ENCODE measurements at regions not wholly inside any gene's neighbourhood (a gene's known extent, or its start where the extent isn't known, plus 50 kb on each side); places are given as distances from the start of the nearest gene placed in this dataset.
"Not testable (repeated sequence)": the region's sequence is repeated elsewhere in the genome, so short reads cannot be mapped to it uniquely, and the experiment has no call there.

DNA sequence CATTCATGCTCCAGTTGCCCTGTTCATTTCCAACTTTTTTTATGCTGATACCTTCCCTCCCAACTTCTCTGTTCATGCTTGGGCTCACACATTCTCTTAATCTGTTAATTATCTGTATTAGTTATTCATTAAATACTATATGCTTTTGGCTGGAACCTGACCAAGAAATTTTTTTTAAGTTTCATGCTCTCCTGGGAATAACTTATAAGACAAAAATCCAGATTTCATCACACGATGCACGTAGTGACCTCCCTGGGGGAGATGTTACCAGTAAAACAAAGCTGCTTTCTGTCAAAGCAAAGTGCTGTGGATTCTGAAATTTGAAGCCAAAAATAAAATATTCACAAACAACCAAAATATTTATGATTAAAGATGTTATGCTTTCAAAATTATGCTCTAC, 215.0 kb upstream of the USP15 start:
- Histone ChIP-seq H2BK5ac (ENCODE audit: low read depth, low read length, poor library complexity) (no peak overlapping the region), H3K79me2 (ENCODE audit: control insufficient read depth, insufficient read depth, low read length, poor library complexity) (no peaks in the 10 kb centered on the region), H3K23ac (ENCODE audit: low read length) (no peak overlapping the region), H4K91ac (ENCODE audit: low read depth, low read length) (no peak overlapping the region), H3K27me3 (ENCODE audit: insufficient read depth, low read length) (no peaks in the 10 kb centered on the region), H3K14ac (ENCODE audit: low read length) (no peak overlapping the region), H3K9me3 (ENCODE audit: insufficient read depth, low read depth, low read length) (no peaks in the 10 kb centered on the region), H3K4me1 (ENCODE audit: control insufficient read depth in 1 of 2, insufficient read depth in 2 of 2, low read length in 2 of 2) (no peaks in the 10 kb centered on the region), H2AFZ (ENCODE audit: insufficient read depth, low read length, poor library complexity) (no peak overlapping the region), H3K4ac (ENCODE audit: low read depth, low read length) (no peak overlapping the region), H4K12ac (ENCODE audit: low read depth, low read length) (no peak overlapping the region), H3K4me3 (ENCODE audit: low read depth, low read length) (no peak overlapping the region), H3K9ac (ENCODE audit: low read length) (no peak overlapping the region), H2AK5ac (ENCODE audit: low read length) (no peak overlapping the region), H4K8ac (ENCODE audit: low read depth, low read length) (no peak overlapping the region), H3K36me3 (ENCODE audit: control insufficient read depth in 1 of 2, insufficient read depth in 2 of 2, low read length in 2 of 2) (no peaks in the 10 kb centered on the region), H2BK12ac (ENCODE audit: low read length) (no peak overlapping the region), H3K18ac (ENCODE audit: low read length) (no peak overlapping the region), H3K79me1 (ENCODE audit: low read length) (no peaks in the 10 kb centered on the region), H2BK120ac (ENCODE audit: insufficient read depth, low read length, poor library complexity) (no peak overlapping the region), H3K4me2 (ENCODE audit: low read length) (no peak overlapping the region), H3K27ac (ENCODE audit: low read depth, low read length) (no peak overlapping the region)
- no peak for DNase-seq
- WGBS (ENCODE audit: extremely low coverage, insufficient coverage, insufficient read length) = no CpG with 5 or more reads among the region's 2 CpGs

DNA sequence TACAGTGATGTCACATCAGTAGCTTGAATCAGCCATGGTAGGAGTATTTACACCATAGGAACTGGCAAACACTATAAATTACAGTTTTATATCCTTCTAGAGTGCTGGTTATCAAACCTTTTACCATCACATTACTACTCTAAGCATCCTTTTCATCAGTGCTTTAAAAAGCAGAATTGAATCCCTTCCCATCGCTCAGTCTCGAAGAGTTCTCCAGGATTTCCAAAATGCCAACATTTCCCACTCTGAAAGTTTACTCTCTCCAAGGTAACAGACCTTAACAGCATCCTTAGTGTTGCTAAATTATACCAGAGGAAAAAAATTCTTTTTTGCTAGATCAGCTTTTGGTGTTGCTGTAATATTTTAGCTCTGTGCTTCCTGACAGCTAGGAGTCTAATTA, 209.4 kb upstream of the USP15 start:
- Histone ChIP-seq H3K27ac (ENCODE audit: low read depth, low read length) (no peak overlapping the region), H2BK12ac (ENCODE audit: low read length) (no peak overlapping the region), H3K4me1 (ENCODE audit: control insufficient read depth in 1 of 2, insufficient read depth in 2 of 2, low read length in 2 of 2) (no peaks in the 10 kb centered on the region), H4K8ac (ENCODE audit: low read depth, low read length) (no peak overlapping the region), H3K23ac (ENCODE audit: low read length) (no peak overlapping the region), H4K12ac (ENCODE audit: low read depth, low read length) (no peak overlapping the region), H4K91ac (ENCODE audit: low read depth, low read length) (no peak overlapping the region), H3K18ac (ENCODE audit: low read length) (no peak overlapping the region), H3K79me2 (ENCODE audit: control insufficient read depth, insufficient read depth, low read length, poor library complexity) (no peaks in the 10 kb centered on the region), H3K4ac (ENCODE audit: low read depth, low read length) (no peak overlapping the region), H3K79me1 (ENCODE audit: low read length) (no peaks in the 10 kb centered on the region), H3K14ac (ENCODE audit: low read length) (no peak overlapping the region), H3K4me2 (ENCODE audit: low read length) (no peak overlapping the region), H2BK5ac (ENCODE audit: low read depth, low read length, poor library complexity) (no peak overlapping the region), H3K9me3 (ENCODE audit: insufficient read depth, low read depth, low read length) (no peaks in the 10 kb centered on the region), H3K27me3 (ENCODE audit: insufficient read depth, low read length) (no peaks in the 10 kb centered on the region), H3K36me3 (ENCODE audit: control insufficient read depth in 1 of 2, insufficient read depth in 2 of 2, low read length in 2 of 2) (no peaks in the 10 kb centered on the region), H2BK120ac (ENCODE audit: insufficient read depth, low read length, poor library complexity) (no peak overlapping the region), H2AFZ (ENCODE audit: insufficient read depth, low read length, poor library complexity) (no peak overlapping the region), H3K4me3 (ENCODE audit: low read depth, low read length) (no peak overlapping the region), H2AK5ac (ENCODE audit: low read length) (no peak overlapping the region), H3K9ac (ENCODE audit: low read length) (no peak overlapping the region)
- WGBS (ENCODE audit: extremely low coverage, insufficient coverage, insufficient read length) = no CpG with 5 or more reads among the region's 2 CpGs
- no peak for DNase-seq

DNA sequence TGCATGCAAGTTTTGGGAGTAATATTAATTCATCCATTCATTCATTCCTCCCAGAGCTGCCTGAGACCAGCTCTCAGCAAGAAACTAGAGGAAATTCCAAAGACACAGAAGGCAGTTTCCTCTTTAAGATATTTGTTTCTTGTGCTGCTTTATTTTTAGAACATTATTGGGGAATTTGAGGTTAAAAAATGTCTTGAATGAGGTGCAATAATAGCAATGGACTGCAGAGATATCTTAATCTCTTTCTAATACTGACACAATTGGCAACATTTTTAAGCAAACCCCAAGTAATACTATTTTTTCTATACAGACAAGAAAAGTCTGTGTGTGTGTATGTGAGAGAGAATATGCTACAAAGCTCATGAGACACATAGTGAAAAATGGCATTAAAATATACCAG, 190.2 kb upstream of the USP15 start:
- no peak overlapping the region for H3K4me2 ChIP-seq (ENCODE audit: low read length)
- no peaks in the 10 kb centered on the region for H3K36me3 ChIP-seq (ENCODE audit: control insufficient read depth in 1 of 2, insufficient read depth in 2 of 2, low read length in 2 of 2)
- no peak overlapping the region for H4K8ac ChIP-seq (ENCODE audit: low read depth, low read length)
- no peak overlapping the region for H3K4ac ChIP-seq (ENCODE audit: low read depth, low read length)
- no peak overlapping the region for H3K14ac ChIP-seq (ENCODE audit: low read length)
- no peak overlapping the region for H2BK120ac ChIP-seq (ENCODE audit: insufficient read depth, low read length, poor library complexity)
- H2AK5ac ChIP-seq (ENCODE audit: low read length) = no peak overlapping the region
- no peak for DNase-seq
- no peak overlapping the region for H3K4me3 ChIP-seq (ENCODE audit: low read depth, low read length)
- no peaks in the 10 kb centered on the region for H3K9me3 ChIP-seq (ENCODE audit: insufficient read depth, low read depth, low read length)
- no peak overlapping the region for H2AFZ ChIP-seq (ENCODE audit: insufficient read depth, low read length, poor library complexity)
- no peak overlapping the region for H3K18ac ChIP-seq (ENCODE audit: low read length)
- no peak overlapping the region for H4K91ac ChIP-seq (ENCODE audit: low read depth, low read length)
- no peak overlapping the region for H3K27ac ChIP-seq (ENCODE audit: low read depth, low read length)
- no peak overlapping the region for H2BK12ac ChIP-seq (ENCODE audit: low read length)
- no peak overlapping the region for H3K9ac ChIP-seq (ENCODE audit: low read length)
- no peaks in the 10 kb centered on the region for H3K27me3 ChIP-seq (ENCODE audit: insufficient read depth, low read length)
- H3K4me1 ChIP-seq (ENCODE audit: control insufficient read depth in 1 of 2, insufficient read depth in 2 of 2, low read length in 2 of 2) = no peaks in the 10 kb centered on the region
- no peaks in the 10 kb centered on the region for H3K79me2 ChIP-seq (ENCODE audit: control insufficient read depth, insufficient read depth, low read length, poor library complexity)
- H3K23ac ChIP-seq (ENCODE audit: low read length) = no peak overlapping the region
- H3K79me1 ChIP-seq (ENCODE audit: low read length) = no peaks in the 10 kb centered on the region
- no peak overlapping the region for H4K12ac ChIP-seq (ENCODE audit: low read depth, low read length)
- H2BK5ac ChIP-seq (ENCODE audit: low read depth, low read length, poor library complexity) = no peak overlapping the region

DNA sequence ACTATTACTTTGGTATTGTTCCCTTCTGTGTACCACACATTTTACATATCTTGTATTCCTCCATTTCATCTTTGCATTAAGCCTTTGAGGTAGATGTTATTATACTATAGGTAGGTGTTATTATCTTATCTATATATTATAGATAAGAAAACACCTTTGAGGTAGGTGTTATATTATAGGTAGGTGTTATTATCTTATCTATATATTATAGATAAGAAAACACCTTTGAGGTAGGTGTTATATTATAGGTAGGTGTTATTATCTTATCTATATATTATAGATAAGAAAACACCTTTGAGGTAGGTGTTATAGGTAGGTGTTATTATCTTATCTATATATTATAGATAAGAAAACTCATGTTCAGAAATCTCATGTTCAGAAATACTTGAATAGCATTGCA, 187.0 kb upstream of the USP15 start:
- H4K12ac ChIP-seq (ENCODE audit: low read depth, low read length); H2BK120ac ChIP-seq (ENCODE audit: insufficient read depth, low read length, poor library complexity); H3K14ac ChIP-seq (ENCODE audit: low read length); H3K4me3 ChIP-seq (ENCODE audit: low read depth, low read length); H3K9ac ChIP-seq (ENCODE audit: low read length); H4K8ac ChIP-seq (ENCODE audit: low read depth, low read length); DNase-seq; H3K23ac ChIP-seq (ENCODE audit: low read length); H3K79me1 ChIP-seq (ENCODE audit: low read length); H3K36me3 ChIP-seq (ENCODE audit: control insufficient read depth in 1 of 2, insufficient read depth in 2 of 2, low read length in 2 of 2); H2BK12ac ChIP-seq (ENCODE audit: low read length); H3K27me3 ChIP-seq (ENCODE audit: insufficient read depth, low read length); H3K4me2 ChIP-seq (ENCODE audit: low read length); H2BK5ac ChIP-seq (ENCODE audit: low read depth, low read length, poor library complexity); H3K4ac ChIP-seq (ENCODE audit: low read depth, low read length); H3K79me2 ChIP-seq (ENCODE audit: control insufficient read depth, insufficient read depth, low read length, poor library complexity); H4K91ac ChIP-seq (ENCODE audit: low read depth, low read length); H3K4me1 ChIP-seq (ENCODE audit: control insufficient read depth in 1 of 2, insufficient read depth in 2 of 2, low read length in 2 of 2); H3K9me3 ChIP-seq (ENCODE audit: insufficient read depth, low read depth, low read length); H2AFZ ChIP-seq (ENCODE audit: insufficient read depth, low read length, poor library complexity); H3K27ac ChIP-seq (ENCODE audit: low read depth, low read length); H3K18ac ChIP-seq (ENCODE audit: low read length); H2AK5ac ChIP-seq (ENCODE audit: low read length): not testable (repeated sequence)

DNA sequence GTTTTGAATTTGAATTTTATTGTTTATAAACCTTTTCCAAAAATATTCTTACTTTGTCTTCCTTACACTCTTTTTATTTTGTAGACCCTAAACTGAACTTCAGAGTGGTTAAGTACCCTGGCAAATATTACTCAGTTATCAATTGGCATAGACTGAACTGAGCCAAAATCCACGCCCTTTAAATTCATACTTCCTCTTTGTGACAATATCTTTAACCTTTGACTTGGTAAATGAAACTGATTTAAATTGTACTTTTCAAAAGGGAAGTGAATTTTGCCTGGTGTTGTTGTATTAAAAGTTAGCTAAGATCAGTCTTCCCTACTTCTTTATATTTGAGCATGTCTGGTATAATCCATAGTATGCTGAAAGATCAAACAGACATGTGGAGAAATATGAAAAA, 184.3 kb upstream of the USP15 start:
- Histone ChIP-seq H3K79me1 (ENCODE audit: low read length) (no peaks in the 10 kb centered on the region), H3K18ac (ENCODE audit: low read length) (no peak overlapping the region), H2BK12ac (ENCODE audit: low read length) (no peak overlapping the region), H2AK5ac (ENCODE audit: low read length) (no peak overlapping the region), H3K9me3 (ENCODE audit: insufficient read depth, low read depth, low read length) (no peaks in the 10 kb centered on the region), H3K27me3 (ENCODE audit: insufficient read depth, low read length) (no peaks in the 10 kb centered on the region), H2AFZ (ENCODE audit: insufficient read depth, low read length, poor library complexity) (no peak overlapping the region), H3K79me2 (ENCODE audit: control insufficient read depth, insufficient read depth, low read length, poor library complexity) (no peaks in the 10 kb centered on the region), H4K12ac (ENCODE audit: low read depth, low read length) (no peak overlapping the region), H4K8ac (ENCODE audit: low read depth, low read length) (no peak overlapping the region), H2BK120ac (ENCODE audit: insufficient read depth, low read length, poor library complexity) (no peak overlapping the region), H3K4me1 (ENCODE audit: control insufficient read depth in 1 of 2, insufficient read depth in 2 of 2, low read length in 2 of 2) (peaks cover 0 to 1% of the 10 kb centered on the region in 2 experiments), H3K36me3 (ENCODE audit: control insufficient read depth in 1 of 2, insufficient read depth in 2 of 2, low read length in 2 of 2) (no peaks in the 10 kb centered on the region), H3K4me2 (ENCODE audit: low read length) (no peak overlapping the region), H3K4me3 (ENCODE audit: low read depth, low read length) (no peak overlapping the region), H4K91ac (ENCODE audit: low read depth, low read length) (no peak overlapping the region), H3K14ac (ENCODE audit: low read length) (no peak overlapping the region), H3K4ac (ENCODE audit: low read depth, low read length) (no peak overlapping the region), H3K23ac (ENCODE audit: low read length) (no peak overlapping the region), H3K27ac (ENCODE audit: low read depth, low read length) (no peak overlapping the region), H3K9ac (ENCODE audit: low read length) (no peak overlapping the region), H2BK5ac (ENCODE audit: low read depth, low read length, poor library complexity) (no peak overlapping the region)
- DNase-seq = no peak
- WGBS (ENCODE audit: extremely low coverage, insufficient coverage, insufficient read length) = no CpG with 5 or more reads among the region's 1 CpG

All from trophoblast cell (in vitro differentiated cells and primary cell).